ENCODE measurements at regions not wholly inside any gene's neighbourhood (a gene's known extent, or its start where the extent isn't known, plus 50 kb on each side); places are given as distances from the start of the nearest gene placed in this dataset.

DNA sequence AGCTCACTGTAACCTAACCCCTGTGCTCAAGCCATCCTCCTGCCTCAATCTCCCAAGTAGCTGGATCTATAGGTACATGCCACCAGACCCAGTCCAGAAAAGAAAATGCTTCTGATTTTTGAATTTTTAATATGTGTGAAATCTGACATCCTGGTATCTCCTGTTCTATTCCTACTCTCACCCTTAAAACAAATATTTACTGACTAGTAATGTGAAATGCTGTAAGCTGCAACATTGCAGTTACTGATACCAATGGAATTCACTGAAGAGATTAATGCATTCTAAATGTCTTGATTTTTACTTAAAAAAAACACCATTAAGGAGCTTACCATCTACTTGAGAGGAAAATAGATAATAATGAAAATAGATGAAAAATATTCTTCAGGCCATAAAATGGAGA, 162.7 kb upstream of the TSLP start:
- no peaks in the 10 kb centered on the region for H3K27me3 ChIP-seq (replicated peaks in 1 of 4; ENCODE audit: control insufficient read depth in 3 of 4, extremely low read depth in 1 of 4, insufficient read depth in 3 of 4, low read length in 3 of 4)
- DNase-seq (ENCODE audit: low read depth in 1 of 2, low spot score in 2 of 2) (no peak), FAIRE-seq (no peak)
- H3K4ac ChIP-seq (replicated peaks; ENCODE audit: insufficient read length, low read depth, low read length): no peak overlapping the region
- H2BK20ac ChIP-seq (ENCODE audit: low read length): no peak overlapping the region
- no peak overlapping the region for H3K4me3 ChIP-seq (ENCODE audit: extremely low read depth in 1 of 4, insufficient read depth in 2 of 4, low read depth in 3 of 4, low read length in 4 of 4)
- H3K23ac ChIP-seq (ENCODE audit: insufficient read length): no peak overlapping the region
- no peak overlapping the region for H4K5ac ChIP-seq (ENCODE audit: insufficient read length, low read depth, low read length)
- H2AK5ac ChIP-seq (ENCODE audit: low read depth, low read length): no peak overlapping the region
- H3K56ac ChIP-seq (replicated peaks; ENCODE audit: insufficient read length, low read depth, low read length): no peak overlapping the region
- H4K8ac ChIP-seq (ENCODE audit: extremely low read depth, insufficient read depth, low read length): no peak overlapping the region
- H4K20me1 ChIP-seq (replicated peaks in 1 of 2; ENCODE audit: control insufficient read depth in 1 of 2, insufficient read depth in 2 of 2, low read length in 2 of 2): no peaks in the 10 kb centered on the region
- no peak overlapping the region for H4K91ac ChIP-seq (replicated peaks; ENCODE audit: insufficient read length, low read length)
- H3K4me1 ChIP-seq (replicated peaks in 1 of 4; ENCODE audit: control insufficient read depth in 3 of 4, insufficient read depth in 4 of 4, low read length in 3 of 4): no peaks in the 10 kb centered on the region; a peak in 1 of 7 replicates
- H2BK120ac ChIP-seq (replicated peaks; ENCODE audit: low read depth, low read length): no peak overlapping the region
- no peak overlapping the region for H2AFZ ChIP-seq (ENCODE audit: low read length)
- H2BK5ac ChIP-seq (ENCODE audit: low read depth, low read length): no peak overlapping the region
- no peak overlapping the region for H3K4me2 ChIP-seq (ENCODE audit: insufficient read depth in 1 of 2, low read depth in 2 of 2, low read length in 2 of 2)
- no peak overlapping the region for H3K9ac ChIP-seq (replicated peaks in 1 of 4; ENCODE audit: extremely low read depth in 1 of 4, low read depth in 3 of 4, low read length in 3 of 4)
- H2BK15ac ChIP-seq (ENCODE audit: low read length): no peak overlapping the region
- CTCF ChIA-PET (ENCODE audit: partially characterized antibody): interaction anchor here (0.7 to 1.2 kb wide), 3 partner anchors 14 to 127 kb away, joined by 3 to 4 read pairs (median 3); no protein-coding TSS in a partner anchor
- no peaks in the 10 kb centered on the region for H3K9me3 ChIP-seq (ENCODE audit: insufficient read depth in 2 of 2, low read depth in 1 of 2, low read length in 1 of 2)
- H3K27ac ChIP-seq (ENCODE audit: low read depth, low read length): no peak overlapping the region
- TF ChIP-seq, protein P1, sequence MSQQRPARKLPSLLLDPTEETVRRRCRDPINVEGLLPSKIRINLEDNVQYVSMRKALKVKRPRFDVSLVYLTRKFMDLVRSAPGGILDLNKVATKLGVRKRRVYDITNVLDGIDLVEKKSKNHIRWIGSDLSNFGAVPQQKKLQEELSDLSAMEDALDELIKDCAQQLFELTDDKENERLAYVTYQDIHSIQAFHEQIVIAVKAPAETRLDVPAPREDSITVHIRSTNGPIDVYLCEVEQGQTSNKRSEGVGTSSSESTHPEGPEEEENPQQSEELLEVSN (IDR thresholded peaks at IDR 0.05): no peak
- TF ChIP-seq KDM4A (IDR thresholded peaks at IDR 0.05; ENCODE audit: low read depth, low read length, severe bottlenecking): no peak
- no peak for TF ChIP-seq JUND (IDR thresholded peaks at IDR 0.05; ENCODE audit: low read length)
- TF ChIP-seq ATF3 (IDR thresholded peaks at IDR 0.05; ENCODE audit: insufficient read depth, low read depth, low read length): no peak
- TF ChIP-seq, protein P2, sequence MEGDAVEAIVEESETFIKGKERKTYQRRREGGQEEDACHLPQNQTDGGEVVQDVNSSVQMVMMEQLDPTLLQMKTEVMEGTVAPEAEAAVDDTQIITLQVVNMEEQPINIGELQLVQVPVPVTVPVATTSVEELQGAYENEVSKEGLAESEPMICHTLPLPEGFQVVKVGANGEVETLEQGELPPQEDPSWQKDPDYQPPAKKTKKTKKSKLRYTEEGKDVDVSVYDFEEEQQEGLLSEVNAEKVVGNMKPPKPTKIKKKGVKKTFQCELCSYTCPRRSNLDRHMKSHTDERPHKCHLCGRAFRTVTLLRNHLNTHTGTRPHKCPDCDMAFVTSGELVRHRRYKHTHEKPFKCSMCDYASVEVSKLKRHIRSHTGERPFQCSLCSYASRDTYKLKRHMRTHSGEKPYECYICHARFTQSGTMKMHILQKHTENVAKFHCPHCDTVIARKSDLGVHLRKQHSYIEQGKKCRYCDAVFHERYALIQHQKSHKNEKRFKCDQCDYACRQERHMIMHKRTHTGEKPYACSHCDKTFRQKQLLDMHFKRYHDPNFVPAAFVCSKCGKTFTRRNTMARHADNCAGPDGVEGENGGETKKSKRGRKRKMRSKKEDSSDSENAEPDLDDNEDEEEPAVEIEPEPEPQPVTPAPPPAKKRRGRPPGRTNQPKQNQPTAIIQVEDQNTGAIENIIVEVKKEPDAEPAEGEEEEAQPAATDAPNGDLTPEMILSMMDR (IDR thresholded peaks at IDR 0.05; ENCODE audit: control extremely low read depth in 1 of 3, insufficient read depth in 1 of 3, low read depth in 1 of 3, low read length in 3 of 3): no peak
- no peak for TF ChIP-seq POU5F1 (IDR thresholded peaks at IDR 0.05; ENCODE audit: low read depth, low read length)
- TF ChIP-seq POLR2AphosphoS5 (IDR thresholded peaks at IDR 0.05; ENCODE audit: low read depth, low read length): no peak
- POLR2A ChIA-PET (ENCODE audit: partially characterized antibody): interaction anchor here (0.6 kb wide), 1 partner anchor 8 kb away, joined by 3 read pairs; no protein-coding TSS in a partner anchor
- no peaks in the 10 kb centered on the region for H3K79me2 ChIP-seq (ENCODE audit: control insufficient read depth in 1 of 2, insufficient read depth in 2 of 2, low read length in 2 of 2)
- H3K14ac ChIP-seq (ENCODE audit: insufficient read length): no peak overlapping the region
- H2BK12ac ChIP-seq (ENCODE audit: low read depth, low read length): no peak overlapping the region
- no peaks in the 10 kb centered on the region for H3K23me2 ChIP-seq (ENCODE audit: low read depth, low read length)
- no peaks in the 10 kb centered on the region for H3K36me3 ChIP-seq (ENCODE audit: control insufficient read depth in 2 of 4, insufficient read depth in 4 of 4, low read length in 3 of 4)
- no peak overlapping the region for H3K18ac ChIP-seq (ENCODE audit: extremely low read depth, low read length)
- H3K79me1 ChIP-seq (ENCODE audit: low read depth, low read length): no peaks in the 10 kb centered on the region
